Lower lobe of right lung (tissue), 2 donors: ENCODE measurements at regions not wholly inside any gene's neighbourhood (a gene's known extent, or its start where the extent isn't known, plus 50 kb on each side); places are given as distances from the start of the nearest gene placed in this dataset.

Experiments
- ATAC-seq, 2 donors: fragments of 200-7000 bp; cut with Tn5 transposase; one replicate each; pipeline ENCODE4 v1.9.1; 2020 to 2022; ENCODE audit warnings: mild to moderate bottlenecking in 2 of 2, moderate library complexity in 2 of 2
- DNase-seq: peaks from one replicate; pipeline ENCODE4 v3.0.0-alpha.2; 2020
- H3K27ac ChIP-seq: fragments of 200-600 bp; one replicate; pipeline ENCODE4 v1.8.0; 2022
- H3K27me3 ChIP-seq: fragments of 200-600 bp; one replicate; pipeline ENCODE4 v1.8.0; 2022; ENCODE audit warnings: low read depth
- H3K36me3 ChIP-seq: fragments of 200-600 bp; one replicate; pipeline ENCODE4 v1.8.0; 2022; ENCODE audit warnings: mild to moderate bottlenecking
- H3K4me1 ChIP-seq: fragments of 200-600 bp; one replicate; pipeline ENCODE4 v1.8.0; 2022
- H3K4me3 ChIP-seq: fragments of 200-600 bp; one replicate; pipeline ENCODE4 v1.8.0; 2022; ENCODE audit warnings: mild to moderate bottlenecking
- H3K9me3 ChIP-seq: fragments of 200-600 bp; one replicate; pipeline ENCODE4 v1.8.0; 2022
- CTCF ChIP-seq: fragments of 200-600 bp; IDR thresholded peaks from one replicate; pipeline ENCODE4 v1.8.0; 2022; ENCODE audit warnings: antibody characterized with exemption, mild to moderate bottlenecking
- intact Hi-C: fragments of 100-400 bp; cut with DNase I; formaldehyde crosslinking; loops from one replicate; pipeline ENCODE4 v1.11.0; 2022
- donor health status: DM: no; HTN: yes; CAD: no; lungs with severe emphysema.

GRCh38 chr1:214202992-214203391 is 78.0 kb upstream of the SMYD2 start:
- Histone ChIP-seq H3K4me1 (no peaks in the 10 kb centered on the region), H3K27ac (no peak overlapping the region), H3K27me3 (no peaks in the 10 kb centered on the region), H3K4me3 (no peak overlapping the region), H3K9me3 (no peaks in the 10 kb centered on the region), H3K36me3 (no peaks in the 10 kb centered on the region)
- intact Hi-C loops: no loop called here
- no peak for ATAC-seq
- no peak for TF ChIP-seq CTCF
- no peak for DNase-seq

GRCh38 chr1:214205053-214205452 is 75.9 kb upstream of the SMYD2 start:
- Histone ChIP-seq H3K4me3 (no peak overlapping the region), H3K27me3 (no peaks in the 10 kb centered on the region), H3K9me3 (no peaks in the 10 kb centered on the region), H3K4me1 (no peaks in the 10 kb centered on the region), H3K36me3 (no peaks in the 10 kb centered on the region), H3K27ac (no peak overlapping the region)
- DNase-seq: no peak
- intact Hi-C loops: no loop called here
- ATAC-seq: no peak
- TF ChIP-seq CTCF: no peak

GRCh38 chr1:214208460-214208859 is 72.5 kb upstream of the SMYD2 start:
- intact Hi-C loops: no loop called here
- DNase-seq (no peak), ATAC-seq (no peak)
- no peaks in the 10 kb centered on the region for H3K27me3 ChIP-seq
- H3K27ac ChIP-seq: no peak overlapping the region
- H3K9me3 ChIP-seq: no peaks in the 10 kb centered on the region
- no peaks in the 10 kb centered on the region for H3K36me3 ChIP-seq
- no peak overlapping the region for H3K4me3 ChIP-seq
- no peaks in the 10 kb centered on the region for H3K4me1 ChIP-seq
- no peak for TF ChIP-seq CTCF

GRCh38 chr1:214209260-214209808 is 71.6 kb upstream of the SMYD2 start:
- H3K4me3 ChIP-seq: no peak overlapping the region
- ATAC-seq (no peak), DNase-seq (no peak)
- no peaks in the 10 kb centered on the region for H3K9me3 ChIP-seq
- no peaks in the 10 kb centered on the region for H3K27me3 ChIP-seq
- peaks cover 2% of the 10 kb centered on the region for H3K4me1 ChIP-seq
- no peak overlapping the region for H3K27ac ChIP-seq
- TF ChIP-seq CTCF: no peak
- no peaks in the 10 kb centered on the region for H3K36me3 ChIP-seq
- intact Hi-C loops: no loop called here

- ATAC-seq: no peak
- Histone ChIP-seq H3K4me1 (peaks cover 5% of the 10 kb centered on the region), H3K4me3 (no peak overlapping the region), H3K36me3 (no peaks in the 10 kb centered on the region), H3K9me3 (no peaks in the 10 kb centered on the region), H3K27me3 (no peaks in the 10 kb centered on the region), H3K27ac (no peak overlapping the region)
- DNase-seq: no peak
- intact Hi-C loops: no loop called here
- no peak for TF ChIP-seq CTCF
Measured at GRCh38 chr1:214213136-214213535, 67.8 kb upstream of the SMYD2 start.

- Histone ChIP-seq H3K4me1 (peaks cover 5% of the 10 kb centered on the region), H3K36me3 (no peaks in the 10 kb centered on the region), H3K4me3 (no peak overlapping the region), H3K9me3 (no peaks in the 10 kb centered on the region), H3K27me3 (no peaks in the 10 kb centered on the region), H3K27ac (no peak overlapping the region)
- ATAC-seq (no peak), DNase-seq (no peak)
- TF ChIP-seq CTCF: no peak
- intact Hi-C loops: no loop called here
Measured at GRCh38 chr1:214214851-214215250, 66.1 kb upstream of the SMYD2 start.
